ENCODE measurements at regions not wholly inside any gene's neighbourhood (a gene's known extent, or its start where the extent isn't known, plus 50 kb on each side); places are given as distances from the start of the nearest gene placed in this dataset.

DNA sequence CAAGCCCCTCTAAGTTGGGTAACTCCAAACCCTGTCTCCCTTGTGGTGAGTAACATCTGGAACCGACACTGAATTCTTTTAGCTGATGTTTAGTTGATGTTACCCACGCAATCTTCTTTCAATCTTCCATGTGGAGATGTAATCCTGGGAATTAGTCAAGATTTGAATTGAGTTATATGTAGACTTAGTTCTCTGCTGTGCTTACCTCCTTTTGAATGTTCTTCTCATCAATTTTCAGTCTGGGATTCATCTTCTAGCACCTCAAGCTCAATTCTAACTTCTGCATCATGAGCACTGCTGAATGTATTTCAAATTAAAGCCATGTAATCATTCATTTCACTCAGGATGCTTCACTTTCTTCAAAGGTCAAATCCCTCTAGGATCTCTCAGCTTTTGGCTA is 270.6 kb downstream of the FAM170A start:
- H3K4me1 ChIP-seq (ENCODE audit: insufficient read depth, low read length), result no peaks in the 10 kb centered on the region
- no peak overlapping the region for H3K9ac ChIP-seq (ENCODE audit: low read depth, low read length)
- H3K27ac ChIP-seq (ENCODE audit: low read length), result no peak overlapping the region
- H3K27me3 ChIP-seq (ENCODE audit: insufficient read depth, low read length), result no peaks in the 10 kb centered on the region
- no peaks in the 10 kb centered on the region for H3K36me3 ChIP-seq (ENCODE audit: insufficient read depth, low read depth, low read length)
- no peak overlapping the region for H3K4me3 ChIP-seq (ENCODE audit: low read length)
- H3K9me3 ChIP-seq (ENCODE audit: insufficient read depth, low read depth, low read length), result no peaks in the 10 kb centered on the region; the same call in 1 of the 2 replicates

DNA sequence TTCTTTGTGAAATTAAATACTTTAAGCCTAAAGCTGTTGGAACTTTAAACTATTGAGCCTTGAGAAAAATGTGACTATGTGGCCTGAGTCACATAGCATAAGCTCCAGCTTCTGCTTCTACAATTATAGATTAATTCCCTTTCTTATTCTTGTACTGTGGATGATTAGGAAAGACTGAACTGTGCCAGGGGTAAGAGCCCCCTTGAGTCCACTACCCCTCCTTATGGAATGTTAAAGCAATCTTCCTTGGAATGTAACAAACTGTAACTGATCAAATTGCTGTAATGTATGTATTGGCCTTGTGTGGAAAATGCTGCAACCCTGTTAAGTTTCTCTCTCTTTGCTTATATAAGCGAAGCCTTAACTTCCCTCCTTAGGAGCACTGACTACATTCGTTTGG is 273.2 kb downstream of the FAM170A start:
- no peak overlapping the region for H3K4me3 ChIP-seq (ENCODE audit: low read length)
- H3K9ac ChIP-seq (ENCODE audit: low read depth, low read length), result no peak overlapping the region
- no peaks in the 10 kb centered on the region for H3K27me3 ChIP-seq (ENCODE audit: insufficient read depth, low read length)
- H3K9me3 ChIP-seq (ENCODE audit: insufficient read depth, low read depth, low read length), result peaks cover 10% of the 10 kb centered on the region
- H3K27ac ChIP-seq (ENCODE audit: low read length), result no peak overlapping the region
- no peaks in the 10 kb centered on the region for H3K4me1 ChIP-seq (ENCODE audit: insufficient read depth, low read length)
- no peaks in the 10 kb centered on the region for H3K36me3 ChIP-seq (ENCODE audit: insufficient read depth, low read depth, low read length)

DNA sequence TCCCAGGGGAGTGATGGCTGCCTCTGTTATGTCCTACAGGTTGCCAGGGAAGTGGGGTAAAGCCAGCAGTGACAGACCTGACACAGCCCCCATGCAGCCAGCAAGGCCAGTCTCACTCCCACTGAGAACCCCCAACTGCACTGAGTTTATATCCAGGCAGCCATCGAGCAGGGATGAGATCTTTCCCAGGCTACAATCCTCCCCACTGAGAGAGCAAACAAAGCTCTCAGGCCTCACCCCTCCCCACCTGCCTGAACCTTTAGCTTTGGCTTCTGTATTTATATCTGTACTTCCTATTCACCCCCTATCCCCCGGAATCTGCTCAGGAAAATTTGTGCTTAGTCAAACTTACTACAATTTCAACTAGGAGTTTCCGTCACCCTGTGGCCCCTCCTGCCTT is 284.1 kb downstream of the FAM170A start:
- H3K4me3 ChIP-seq (ENCODE audit: low read length), result no peak overlapping the region
- no peak overlapping the region for H3K9ac ChIP-seq (ENCODE audit: low read depth, low read length)
- peaks cover 1% of the 10 kb centered on the region; the same call in 1 of the 2 replicates for H3K9me3 ChIP-seq (ENCODE audit: insufficient read depth, low read depth, low read length)
- H3K36me3 ChIP-seq (ENCODE audit: insufficient read depth, low read depth, low read length), result no peaks in the 10 kb centered on the region
- no peak overlapping the region for H3K27ac ChIP-seq (ENCODE audit: low read length)
- H3K4me1 ChIP-seq (ENCODE audit: insufficient read depth, low read length), result no peaks in the 10 kb centered on the region
- H3K27me3 ChIP-seq (ENCODE audit: insufficient read depth, low read length), result no peaks in the 10 kb centered on the region

- H3K4me1 ChIP-seq (ENCODE audit: insufficient read depth, low read length), result no peaks in the 10 kb centered on the region
- H3K9ac ChIP-seq (ENCODE audit: low read depth, low read length), result no peak overlapping the region
- H3K4me3 ChIP-seq (ENCODE audit: low read length), result no peak overlapping the region
- no peaks in the 10 kb centered on the region for H3K9me3 ChIP-seq (ENCODE audit: insufficient read depth, low read depth, low read length)
- no peaks in the 10 kb centered on the region for H3K36me3 ChIP-seq (ENCODE audit: insufficient read depth, low read depth, low read length)
- H3K27me3 ChIP-seq (ENCODE audit: insufficient read depth, low read length), result no peaks in the 10 kb centered on the region
- no peak overlapping the region for H3K27ac ChIP-seq (ENCODE audit: low read length)
Observed at GRCh38 chr5:119919279-119919678, 289.9 kb downstream of the FAM170A start.

GRCh38 chr5:119926301-119926700 is 296.9 kb downstream of the FAM170A start:
- no peak overlapping the region for H3K27ac ChIP-seq (ENCODE audit: low read length)
- H3K9me3 ChIP-seq (ENCODE audit: insufficient read depth, low read depth, low read length), result no peaks in the 10 kb centered on the region
- H3K36me3 ChIP-seq (ENCODE audit: insufficient read depth, low read depth, low read length), result no peaks in the 10 kb centered on the region
- H3K4me3 ChIP-seq (ENCODE audit: low read length), result no peak overlapping the region
- no peaks in the 10 kb centered on the region for H3K4me1 ChIP-seq (ENCODE audit: insufficient read depth, low read length)
- no peak overlapping the region for H3K9ac ChIP-seq (ENCODE audit: low read depth, low read length)
- H3K27me3 ChIP-seq (ENCODE audit: insufficient read depth, low read length), result no peaks in the 10 kb centered on the region

DNA sequence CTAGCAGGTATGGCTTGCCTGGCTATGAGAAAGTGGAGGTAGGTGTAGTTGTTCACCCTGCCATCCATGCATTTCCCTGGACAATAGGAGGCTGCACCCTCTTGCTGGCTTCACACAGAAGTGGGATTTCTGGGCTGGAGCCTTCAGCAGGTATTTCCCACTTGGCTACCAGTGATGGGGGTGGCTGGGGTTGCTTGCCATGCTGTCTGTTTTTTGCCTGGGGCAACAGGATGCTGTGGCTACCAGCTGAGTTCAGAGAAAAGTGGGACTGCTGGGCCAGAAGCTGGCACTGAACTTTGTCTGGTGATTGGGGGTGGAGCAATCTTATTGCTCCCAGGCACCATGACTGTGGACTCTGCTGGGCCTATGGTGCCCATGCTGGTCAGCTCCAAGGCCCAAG is 299.6 kb downstream of the FAM170A start:
- Histone ChIP-seq H3K4me3 (ENCODE audit: low read length) (no peak overlapping the region), H3K27ac (ENCODE audit: low read length) (no peak overlapping the region), H3K9ac (ENCODE audit: low read depth, low read length) (no peak overlapping the region), H3K9me3 (ENCODE audit: insufficient read depth, low read depth, low read length) (no peaks in the 10 kb centered on the region), H3K27me3 (ENCODE audit: insufficient read depth, low read length) (no peaks in the 10 kb centered on the region), H3K36me3 (ENCODE audit: insufficient read depth, low read depth, low read length) (no peaks in the 10 kb centered on the region), H3K4me1 (ENCODE audit: insufficient read depth, low read length) (no peaks in the 10 kb centered on the region)

DNA sequence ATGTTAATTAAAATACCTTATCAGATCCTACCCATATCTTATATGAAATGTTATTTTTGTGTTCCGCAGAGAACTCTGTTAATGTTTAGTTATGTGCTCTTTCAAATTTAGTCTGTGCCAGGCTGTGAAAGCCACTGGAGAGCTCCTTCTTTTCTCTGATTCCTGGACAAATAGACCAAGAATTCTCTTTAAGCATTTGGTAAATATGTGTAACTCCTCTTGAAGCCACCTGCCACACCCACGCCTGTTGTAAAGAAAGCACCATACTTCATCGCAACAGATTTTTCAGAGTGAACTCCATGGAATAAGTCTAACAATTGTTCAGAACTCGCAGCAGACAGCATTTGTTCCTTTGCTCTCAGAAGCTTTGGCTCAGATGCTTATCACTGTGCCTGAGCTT is 301.1 kb downstream of the FAM170A start:
- Histone ChIP-seq H3K36me3 (ENCODE audit: insufficient read depth, low read depth, low read length) (no peaks in the 10 kb centered on the region), H3K27me3 (ENCODE audit: insufficient read depth, low read length) (no peaks in the 10 kb centered on the region), H3K27ac (ENCODE audit: low read length) (no peak overlapping the region), H3K9me3 (ENCODE audit: insufficient read depth, low read depth, low read length) (no peaks in the 10 kb centered on the region), H3K4me1 (ENCODE audit: insufficient read depth, low read length) (no peaks in the 10 kb centered on the region), H3K9ac (ENCODE audit: low read depth, low read length) (no peak overlapping the region), H3K4me3 (ENCODE audit: low read length) (no peak overlapping the region)

GRCh38 chr5:119943148-119943547 is 313.8 kb downstream of the FAM170A start:
- no peak overlapping the region for H3K4me3 ChIP-seq (ENCODE audit: low read length)
- H3K27me3 ChIP-seq (ENCODE audit: insufficient read depth, low read length), result no peaks in the 10 kb centered on the region
- H3K36me3 ChIP-seq (ENCODE audit: insufficient read depth, low read depth, low read length), result no peaks in the 10 kb centered on the region
- H3K4me1 ChIP-seq (ENCODE audit: insufficient read depth, low read length), result no peaks in the 10 kb centered on the region
- no peak overlapping the region for H3K9ac ChIP-seq (ENCODE audit: low read depth, low read length)
- H3K9me3 ChIP-seq (ENCODE audit: insufficient read depth, low read depth, low read length), result peaks cover 9% of the 10 kb centered on the region
- H3K27ac ChIP-seq (ENCODE audit: low read length), result no peak overlapping the region

DNA sequence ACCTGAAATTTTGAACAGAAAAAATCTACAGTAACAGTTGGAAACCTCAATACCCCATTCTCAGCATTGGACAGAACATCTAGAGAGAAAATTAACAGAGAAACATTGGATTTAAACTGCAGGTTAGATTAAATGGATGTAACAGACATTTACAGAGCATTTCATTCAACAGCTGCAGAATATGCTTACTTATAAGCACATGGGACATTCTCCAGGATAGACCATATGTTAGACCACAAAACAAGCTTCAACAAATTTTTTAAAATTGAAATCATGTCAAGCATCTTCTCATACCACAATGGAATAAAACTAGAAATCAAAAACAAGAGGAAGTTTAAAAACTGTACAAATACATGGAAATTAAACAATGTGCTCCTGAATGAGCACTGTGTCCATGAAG is 316.3 kb downstream of the FAM170A start:
- no peaks in the 10 kb centered on the region for H3K9me3 ChIP-seq (ENCODE audit: insufficient read depth, low read depth, low read length)
- no peak overlapping the region for H3K27ac ChIP-seq (ENCODE audit: low read length)
- H3K4me1 ChIP-seq (ENCODE audit: insufficient read depth, low read length), result peaks cover 11% of the 10 kb centered on the region; the same call in 1 of the 2 replicates
- H3K4me3 ChIP-seq (ENCODE audit: low read length), result no peak overlapping the region
- no peak overlapping the region for H3K9ac ChIP-seq (ENCODE audit: low read depth, low read length)
- no peaks in the 10 kb centered on the region for H3K27me3 ChIP-seq (ENCODE audit: insufficient read depth, low read length)
- no peaks in the 10 kb centered on the region for H3K36me3 ChIP-seq (ENCODE audit: insufficient read depth, low read depth, low read length)

DNA sequence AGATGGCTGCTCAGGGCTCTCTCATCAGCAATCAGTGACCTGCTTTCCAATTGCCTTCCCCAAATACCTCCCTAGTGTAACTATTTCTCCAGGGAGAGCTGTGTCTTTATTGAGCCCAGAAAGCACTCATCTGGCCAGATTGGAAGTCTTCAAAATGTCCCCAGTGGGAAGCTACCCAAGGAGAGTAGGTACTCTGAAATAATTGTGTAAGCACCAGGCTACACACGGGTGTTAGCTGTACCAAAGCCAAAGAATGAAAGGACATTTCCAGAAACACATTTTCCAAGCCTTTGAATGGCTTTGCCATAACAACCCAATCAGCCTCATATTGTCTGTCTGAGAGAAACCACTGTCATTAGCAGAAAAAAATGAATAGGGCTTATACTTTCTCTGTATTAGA is 318.8 kb downstream of the FAM170A start:
- H3K9me3 ChIP-seq (ENCODE audit: insufficient read depth, low read depth, low read length), result no peaks in the 10 kb centered on the region
- no peak overlapping the region for H3K4me3 ChIP-seq (ENCODE audit: low read length)
- H3K4me1 ChIP-seq (ENCODE audit: insufficient read depth, low read length), result peaks cover 20% of the 10 kb centered on the region; the same call in 1 of the 2 replicates
- H3K9ac ChIP-seq (ENCODE audit: low read depth, low read length), result no peak overlapping the region
- H3K27ac ChIP-seq (ENCODE audit: low read length), result no peak overlapping the region
- no peaks in the 10 kb centered on the region for H3K27me3 ChIP-seq (ENCODE audit: insufficient read depth, low read length)
- no peaks in the 10 kb centered on the region for H3K36me3 ChIP-seq (ENCODE audit: insufficient read depth, low read depth, low read length)

- Histone ChIP-seq H3K4me1 (ENCODE audit: insufficient read depth, low read length) (peaks cover 20% of the 10 kb centered on the region; the same call in 1 of the 2 replicates), H3K36me3 (ENCODE audit: insufficient read depth, low read depth, low read length) (no peaks in the 10 kb centered on the region), H3K9me3 (ENCODE audit: insufficient read depth, low read depth, low read length) (no peaks in the 10 kb centered on the region), H3K27me3 (ENCODE audit: insufficient read depth, low read length) (no peaks in the 10 kb centered on the region), H3K4me3 (ENCODE audit: low read length) (no peak overlapping the region), H3K27ac (ENCODE audit: low read length) (no peak overlapping the region), H3K9ac (ENCODE audit: low read depth, low read length) (no peak overlapping the region)
Observed at GRCh38 chr5:119949426-119949999, 320.2 kb downstream of the FAM170A start.

DNA sequence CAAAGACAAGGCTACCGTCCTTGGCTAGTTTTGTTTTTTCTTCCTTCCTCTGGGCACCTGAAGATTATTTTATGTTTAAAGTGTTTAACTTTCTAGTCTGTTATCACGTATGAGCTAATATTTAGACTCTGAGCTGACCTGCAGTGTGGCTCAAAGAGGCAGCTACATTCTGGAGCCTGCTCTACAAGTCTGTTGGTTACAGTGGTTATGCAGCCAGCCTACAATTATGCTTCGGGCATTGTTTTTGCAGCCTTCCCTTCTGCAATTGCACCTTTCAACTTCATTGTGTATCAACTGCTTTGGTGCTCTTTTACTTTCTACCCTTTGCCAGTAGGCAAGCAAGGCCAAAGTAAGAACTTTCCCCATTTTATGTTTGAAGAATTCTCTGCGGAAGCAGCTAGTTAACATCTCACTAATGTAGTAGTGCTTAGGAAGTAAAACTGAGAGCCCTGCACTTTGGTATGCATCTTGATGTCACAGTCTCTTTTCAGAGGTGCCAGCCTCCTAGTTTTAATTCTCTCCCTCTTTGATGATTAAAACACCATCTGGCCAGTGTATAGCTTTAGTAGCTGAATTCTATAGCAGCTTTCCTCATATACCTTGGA is 322.1 kb downstream of the FAM170A start:
- no peaks in the 10 kb centered on the region for H3K36me3 ChIP-seq (ENCODE audit: insufficient read depth, low read depth, low read length)
- no peaks in the 10 kb centered on the region for H3K27me3 ChIP-seq (ENCODE audit: insufficient read depth, low read length)
- no peak overlapping the region for H3K4me3 ChIP-seq (ENCODE audit: low read length)
- peaks cover 7% of the 10 kb centered on the region; the same call in 1 of the 2 replicates for H3K9me3 ChIP-seq (ENCODE audit: insufficient read depth, low read depth, low read length)
- H3K27ac ChIP-seq (ENCODE audit: low read length), result no peak overlapping the region
- H3K9ac ChIP-seq (ENCODE audit: low read depth, low read length), result no peak overlapping the region
- H3K4me1 ChIP-seq (ENCODE audit: insufficient read depth, low read length), result peaks cover 20% of the 10 kb centered on the region; the same call in 1 of the 2 replicates
